ENCODE measurements at regions not wholly inside any gene's neighbourhood (a gene's known extent, or its start where the extent isn't known, plus 50 kb on each side); places are given as distances from the start of the nearest gene placed in this dataset.

- no peak for TF ChIP-seq POLR2AphosphoS5 (IDR thresholded peaks at IDR 0.05)
- no peak for TF ChIP-seq POLR2A (IDR thresholded peaks at IDR 0.05)
These were observed 208.2 kb downstream of the SPP2 start for GRCh38 chr2:234258562-234259141.

Measured in prostate gland (tissue), 1 donor.